ENCODE measurements at regions not wholly inside any gene's neighbourhood (a gene's known extent, or its start where the extent isn't known, plus 50 kb on each side); places are given as distances from the start of the nearest gene placed in this dataset.

GRCh38 chr6:14210663-14211561 is 93.3 kb downstream of the CD83 start:
- Histone ChIP-seq H4K20me1 (ENCODE audit: insufficient read depth) (no peaks in the 10 kb centered on the region), H3K36me3 (ENCODE audit: control insufficient read depth in 1 of 2, insufficient read depth in 2 of 2, low read length in 2 of 2) (no peaks in the 10 kb centered on the region), H3K9ac (ENCODE audit: low read length) (peak overlapping the region; percentile 78), H2AFZ (ENCODE audit: low read depth, low read length, poor library complexity, severe bottlenecking) (peak overlapping the region; percentile 90), H3K79me2 (ENCODE audit: insufficient read depth, low read length) (no peaks in the 10 kb centered on the region), H3K9me2 (ENCODE audit: insufficient read depth) (no peaks in the 10 kb centered on the region), H3K9me3 (ENCODE audit: control insufficient read depth in 1 of 2, insufficient read depth in 1 of 2, low read depth in 1 of 2, low read length in 2 of 2) (no peaks in the 10 kb centered on the region), H3K4me3 (replicated peaks in 1 of 2; ENCODE audit: low read depth in 1 of 2, low read length in 2 of 2) (peak overlapping the region; percentile 63 to 76), H3K4me2 (ENCODE audit: low read length) (peak overlapping the region; percentile 97), H3K27ac (ENCODE audit: low read depth, low read length) (peak overlapping the region; percentile 65; the same call in 1 of the 2 replicates), H3K27me3 (ENCODE audit: insufficient read depth, low read length) (no peaks in the 10 kb centered on the region), H3K4me1 (ENCODE audit: control insufficient read depth in 1 of 2, insufficient read depth in 2 of 2, low read length in 2 of 2) (peaks cover 6 to 25% of the 10 kb centered on the region in 2 experiments)
- POLR2A ChIA-PET: no interaction called here
- TSS peak; percentile 84 for BruUV-seq (replicated peaks)
- intact Hi-C loops (cut with micrococcal nuclease): loop anchor here (1.0 to 10.0 kb wide), 7 partner anchors 296 to 1412 kb away; partner anchors contain the start of gene JARID2
- ATAC-seq (peak; percentile 90), DNase-seq (ENCODE audit: low read depth, low spot score) (peak; percentile 72)
- RAD21 ChIA-PET (ENCODE audit: low non-redundant PET in 1 of 2, low total read pairs in 2 of 2, uncharacterized antibody in 2 of 2, unreplicated experiment in 2 of 2): interaction anchor here in 1 of 2 experiments (0.6 kb wide), 1 partner anchor 61 kb away, joined by 5 read pairs; no protein-coding TSS in a partner anchor
- CTCF ChIA-PET: no interaction called here
- no peak for TF ChIP-seq YY1 (IDR thresholded peaks at IDR 0.05; ENCODE audit: extremely low read depth, insufficient replicate concordance, low read depth, low read length)
- TF ChIP-seq SP1 (IDR thresholded peaks at IDR 0.05; ENCODE audit: low read depth): peak; percentile 27; the same call in 1 of the 2 replicates
- TF ChIP-seq POLR2AphosphoS5 (IDR thresholded peaks at IDR 0.05; ENCODE audit: low read depth, low read length): peak; percentile 72
- peak; percentile 22 to 49 (median 41); a peak in 3 of 6 replicates for TF ChIP-seq CTCF (IDR thresholded peaks at IDR 0.05 in 2 of 3, conservative IDR thresholded peaks at IDR 0.05 in 1 of 3; ENCODE audit: borderline replicate concordance in 1 of 3, insufficient read depth in 1 of 3, low read depth in 2 of 3, low read length in 2 of 3)
- no peak for TF ChIP-seq CEBPB (IDR thresholded peaks at IDR 0.05; ENCODE audit: low read depth)
- TF ChIP-seq RAD21 (IDR thresholded peaks at IDR 0.05; ENCODE audit: low read depth): peak; percentile 81
- TF ChIP-seq EGR1 (IDR thresholded peaks at IDR 0.05; ENCODE audit: low read depth): peak; percentile 83
- TF ChIP-seq SRF (IDR thresholded peaks at IDR 0.05; ENCODE audit: low read depth): no peak
- TF ChIP-seq, protein P1, sequence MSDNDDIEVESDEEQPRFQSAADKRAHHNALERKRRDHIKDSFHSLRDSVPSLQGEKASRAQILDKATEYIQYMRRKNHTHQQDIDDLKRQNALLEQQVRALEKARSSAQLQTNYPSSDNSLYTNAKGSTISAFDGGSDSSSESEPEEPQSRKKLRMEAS (IDR thresholded peaks at IDR 0.05): peak; percentile 75
- no peak for TF ChIP-seq SIN3A (IDR thresholded peaks at IDR 0.05; ENCODE audit: low read depth)

Measured in HCT116 (cell line).